Astrocyte of the cerebellum (primary cell): ENCODE measurements at regions not wholly inside any gene's neighbourhood (a gene's known extent, or its start where the extent isn't known, plus 50 kb on each side); places are given as distances from the start of the nearest gene placed in this dataset.

Experiments
- DNase-seq: peaks from one replicate; pipeline ENCODE4 v3.0.0-alpha.2; 2011; ENCODE audit warnings: low read depth
- H3K4me3 ChIP-seq: 2 replicates; pipeline ENCODE4 v1.5.1; 2011; ENCODE audit warnings: mild to moderate bottlenecking, low read depth, low read length, moderate library complexity
- CTCF ChIP-seq: IDR thresholded peaks from 2 replicates; pipeline ENCODE4 v1.5.1; 2012; ENCODE audit warnings: low read length, low read depth, moderate library complexity, mild to moderate bottlenecking; ENCODE audit errors: missing control alignments
- in situ Hi-C: cut with HindIII; loops from 2 replicates; pipeline ENCODE4 v1.10.0; 2017; ENCODE audit warnings: low sequenced_read_pairs

- TF ChIP-seq CTCF: no peak
- no peak overlapping the region for H3K4me3 ChIP-seq
- no peak for DNase-seq
- in situ Hi-C loops: no loop called here
Observed at GRCh38 chr14:101209594-101209993, 306.1 kb upstream of the RTL1 start.

- in situ Hi-C loops: loop anchor here (5.0 kb wide), 1 partner anchor 38 kb away; no protein-coding TSS in a partner anchor
- TF ChIP-seq CTCF: no peak
- H3K4me3 ChIP-seq: no peak overlapping the region
- no peak for DNase-seq
Observed at GRCh38 chr14:101215266-101215665, 311.7 kb upstream of the RTL1 start.

GRCh38 chr14:101215927-101216326 lies 312.4 kb upstream of the RTL1 start:
- no peak overlapping the region for H3K4me3 ChIP-seq
- no peak for TF ChIP-seq CTCF
- no peak for DNase-seq
- in situ Hi-C loops: loop anchor here (5.0 kb wide), 1 partner anchor 39 kb away; no protein-coding TSS in a partner anchor

- no peak for DNase-seq
- in situ Hi-C loops: loop anchor here (5.0 kb wide), 1 partner anchor 39 kb away; no protein-coding TSS in a partner anchor
- no peak for TF ChIP-seq CTCF
Observed at GRCh38 chr14:101216366-101217079, 313.0 kb upstream of the RTL1 start.

GRCh38 chr14:101217080-101217463 lies 313.6 kb upstream of the RTL1 start:
- DNase-seq: no peak
- no peak for TF ChIP-seq CTCF
- in situ Hi-C loops: loop anchor here (5.0 kb wide), 1 partner anchor 40 kb away; no protein-coding TSS in a partner anchor
- no peak overlapping the region for H3K4me3 ChIP-seq

More at GRCh38 chr14:101216366-101217079, 313.0 kb upstream of the RTL1 start:
- H3K4me3 ChIP-seq: no peak overlapping the region

- no peak for TF ChIP-seq CTCF
- in situ Hi-C loops: loop anchor here (5.0 kb wide), 1 partner anchor 40 kb away; no protein-coding TSS in a partner anchor
- H3K4me3 ChIP-seq: no peak overlapping the region
- DNase-seq: no peak
Observed at GRCh38 chr14:101217616-101218371, 314.3 kb upstream of the RTL1 start.
